HCT116 (cell line): ENCODE measurements at regions not wholly inside any gene's neighbourhood (a gene's known extent, or its start where the extent isn't known, plus 50 kb on each side); places are given as distances from the start of the nearest gene placed in this dataset.

Experiments used
- ATAC-seq: fragments of 200-7000 bp; cut with Tn5 transposase; 2 replicates; pipeline ENCODE4 v1.9.1; 2020; ENCODE audit warnings: mild to moderate bottlenecking, moderate library complexity
- BruUV-seq: library from RNA; stranded (reverse); fragments of 400-500 nt; replicated peaks from 2 replicates; lab custom pipeline; 2021; lab: Mats Ljungman, UMichigan
- CTCF ChIA-PET: fragments of 300-600 bp; sonication (Branson Sonifier 250); formaldehyde crosslinking; loops from one replicate; lab custom pipeline; 2021; ENCODE audit warnings: antibody characterized with exemption; lab: Charles Lee
- POLR2A ChIA-PET: fragments of 300-600, 350-600 bp; sonication (Branson Sonifier 250); formaldehyde crosslinking; loops from one replicate; lab custom pipeline; 2021; ENCODE audit warnings: antibody characterized with exemption; lab: Charles Lee
- RAD21 ChIA-PET, 2 experiments: fragments of 300-600 bp; sonication (Branson Sonifier 250); formaldehyde crosslinking; loops; one replicate each; lab custom pipeline; 2023; ENCODE audit warnings: low total read pairs in 2 of 2; ENCODE audit not compliant: uncharacterized antibody in 2 of 2, unreplicated experiment in 2 of 2, low non-redundant PET in 1 of 2; lab: Charles Lee
- DNase-seq: peaks from one replicate; pipeline ENCODE4 v3.0.0-alpha.2; 2010; ENCODE audit warnings: low read depth, low spot score
- H2AFZ ChIP-seq: fragments of 200-600 bp; shearing (Covaris generic), sonication (generic); 2 replicates; pipeline ENCODE4 v1.6.1; 2017; ENCODE audit warnings: low read depth, mixed run types, mixed read lengths, antibody characterized with exemption, low read length; ENCODE audit not compliant: poor library complexity, severe bottlenecking
- H3K27ac ChIP-seq: 2 replicates; pipeline ENCODE4 v1.5.1; 2012; ENCODE audit warnings: low read depth, low read length
- H3K27me3 ChIP-seq: fragments of 200-600 bp; sonication (generic); 2 replicates; pipeline ENCODE4 v1.6.1; 2016; ENCODE audit warnings: mixed run types, low read length, mixed read lengths; ENCODE audit not compliant: insufficient read depth
- H3K36me3 ChIP-seq, 2 experiments: fragments of 200-500 bp in 1 of 2; fragments of 200-600 bp in 1 of 2; sonication (Bioruptor generic) in 1 of 2; sonication (generic) in 1 of 2; 2 replicates each; pipeline versions ENCODE4 v1.5.1 to v1.6.1; 2014 to 2016; ENCODE audit warnings: low read length in 2 of 2, inconsistent platforms in 1 of 2, mixed read lengths in 1 of 2, mixed run types in 1 of 2; ENCODE audit not compliant: insufficient read depth in 2 of 2, control insufficient read depth in 1 of 2
- H3K4me1 ChIP-seq, 2 experiments: fragments of 200-600 bp in 1 of 2; sonication (generic) in 1 of 2; 2 replicates each; pipeline versions ENCODE4 v1.5.1 to v1.6.1; 2012 to 2017; ENCODE audit warnings: low read length in 2 of 2, inconsistent platforms in 1 of 2, mild to moderate bottlenecking in 1 of 2, mixed read lengths in 1 of 2, mixed run types in 1 of 2, moderate library complexity in 1 of 2; ENCODE audit not compliant: insufficient read depth in 2 of 2, control insufficient read depth in 1 of 2
- H3K4me2 ChIP-seq: fragments of 200-600 bp; sonication (generic); 2 replicates; pipeline ENCODE4 v1.6.1; 2017; ENCODE audit warnings: mixed run types, low read length, mixed read lengths
- H3K4me3 ChIP-seq, 2 experiments: fragments of 200-600 bp in 1 of 2; sonication (generic) in 1 of 2; replicated peaks in 1 of 2; 2 replicates each; pipeline ENCODE4 v1.5.1; 2011 to 2016; ENCODE audit warnings: low read length in 2 of 2, control low read depth in 1 of 2, low read depth in 1 of 2, mild to moderate bottlenecking in 1 of 2, mixed read lengths in 1 of 2, mixed run types in 1 of 2
- H3K79me2 ChIP-seq: fragments of 200-600 bp; sonication (generic); 2 replicates; pipeline ENCODE4 v1.6.1; 2017; ENCODE audit warnings: mild to moderate bottlenecking, mixed run types, low read length, moderate library complexity, mixed read lengths; ENCODE audit not compliant: insufficient read depth
- H3K9ac ChIP-seq: fragments of 200-600 bp; sonication (generic); 2 replicates; pipeline ENCODE4 v1.6.1; 2016; ENCODE audit warnings: low read length, mixed read lengths
- H3K9me2 ChIP-seq: fragments of 200-600 bp; sonication (generic), shearing (Covaris generic); 2 replicates; pipeline ENCODE4 v1.6.1; 2017; ENCODE audit warnings: mixed run types, mild to moderate bottlenecking, moderate library complexity; ENCODE audit not compliant: insufficient read depth
- H3K9me3 ChIP-seq, 2 experiments: fragments of 200-500 bp in 1 of 2; fragments of 200-600 bp in 1 of 2; sonication (Bioruptor generic) in 1 of 2; sonication (generic) in 1 of 2; 2 replicates each; pipeline ENCODE4 v1.6.1; 2014 to 2017; ENCODE audit warnings: low read length in 2 of 2, mixed read lengths in 2 of 2, inconsistent platforms in 1 of 2, low read depth in 1 of 2, mild to moderate bottlenecking in 1 of 2, mixed run types in 1 of 2, moderate library complexity in 1 of 2; ENCODE audit not compliant: control insufficient read depth in 1 of 2, insufficient read depth in 1 of 2
- H4K20me1 ChIP-seq: fragments of 200-600 bp; sonication (generic), shearing (Covaris generic); 2 replicates; pipeline ENCODE4 v1.6.1; 2017; ENCODE audit warnings: mixed run types, mild to moderate bottlenecking, moderate library complexity; ENCODE audit not compliant: insufficient read depth
- JUND ChIP-seq: IDR thresholded peaks from 2 replicates; pipeline ENCODE4 v1.6.1; 2012
- POLR2A ChIP-seq: IDR thresholded peaks from 2 replicates; pipeline ENCODE4 v1.7.0; 2011; ENCODE audit warnings: borderline replicate concordance; ENCODE audit not compliant: insufficient read depth, insufficient read length; ENCODE audit errors: extremely low read depth
- ZBTB33 ChIP-seq: IDR thresholded peaks from 2 replicates; pipeline ENCODE4 v1.6.1; 2011; ENCODE audit warnings: mild to moderate bottlenecking, low read length, moderate library complexity; ENCODE audit not compliant: insufficient replicate concordance; ENCODE audit errors: extremely low read depth
- ZNF274 ChIP-seq: fragments of 200-500 bp; sonication (Bioruptor generic); IDR thresholded peaks from 2 replicates; pipeline ENCODE4 v1.6.1; 2014; ENCODE audit warnings: mild to moderate bottlenecking, low read depth, low read length, inconsistent platforms
- intact Hi-C: fragments of 100-400 bp; cut with micrococcal nuclease; formaldehyde crosslinking; loops from 2 replicates; pipeline ENCODE4 v1.10.0; 2022

GRCh38 chr1:14437417-14437918 lies 161.0 kb upstream of the KAZN start:
- ChIA-PET POLR2A (no interaction called here), RAD21 (no interaction called here), CTCF (no interaction called here)
- intact Hi-C loops: no loop called here
- Histone ChIP-seq H3K9me2 (no peaks in the 10 kb centered on the region), H3K9ac (no peak overlapping the region), H3K27ac (no peak overlapping the region), H4K20me1 (no peaks in the 10 kb centered on the region), H2AFZ (no peak overlapping the region), H3K4me3 (no peak overlapping the region), H3K36me3 (no peaks in the 10 kb centered on the region), H3K9me3 (no peaks in the 10 kb centered on the region), H3K79me2 (no peaks in the 10 kb centered on the region), H3K27me3 (peaks cover 9% of the 10 kb centered on the region; the same call in 1 of the 2 replicates), H3K4me2 (no peak overlapping the region), H3K4me1 (no peaks in the 10 kb centered on the region)
- no peak for DNase-seq
- BruUV-seq: no TSS peak
- ATAC-seq: no peak
- TF ChIP-seq ZBTB33 (no peak), JUND (no peak)
- TF ChIP-seq, all 23 proteins: peak for 0

- no peak overlapping the region for H3K27ac ChIP-seq
- TF ChIP-seq ZNF274 (no peak), POLR2A (no peak)
- DNase-seq (no peak), ATAC-seq (no peak)
- H3K27me3 ChIP-seq: peaks cover 17% of the 10 kb centered on the region; the same call in 1 of the 2 replicates
- H3K79me2 ChIP-seq: no peaks in the 10 kb centered on the region
- POLR2A ChIA-PET: no interaction called here
- intact Hi-C loops: no loop called here
- no peaks in the 10 kb centered on the region for H4K20me1 ChIP-seq
- H3K4me1 ChIP-seq: no peaks in the 10 kb centered on the region
- RAD21 ChIA-PET: no interaction called here
- no peak overlapping the region for H3K4me2 ChIP-seq
- H2AFZ ChIP-seq: no peak overlapping the region
- H3K4me3 ChIP-seq: no peak overlapping the region
- H3K9me2 ChIP-seq: no peaks in the 10 kb centered on the region
- H3K9me3 ChIP-seq: no peaks in the 10 kb centered on the region
- H3K9ac ChIP-seq: no peak overlapping the region
- CTCF ChIA-PET: no interaction called here
- H3K36me3 ChIP-seq: no peaks in the 10 kb centered on the region
- BruUV-seq: no TSS peak
Measured at GRCh38 chr1:14438127-14438769, 160.2 kb upstream of the KAZN start.
